GM21825 (cell line): ENCODE measurements at regions not wholly inside any gene's neighbourhood (a gene's known extent, or its start where the extent isn't known, plus 50 kb on each side); places are given as distances from the start of the nearest gene placed in this dataset.

ENCODE experiments used
- ATAC-seq: cut with Tn5 transposase; IDR thresholded peaks from one replicate; pipeline ENCODE4 v1.9.1; 2021; ENCODE audit warnings: mild to moderate bottlenecking, moderate library complexity; ENCODE audit not compliant: unreplicated experiment

DNA sequence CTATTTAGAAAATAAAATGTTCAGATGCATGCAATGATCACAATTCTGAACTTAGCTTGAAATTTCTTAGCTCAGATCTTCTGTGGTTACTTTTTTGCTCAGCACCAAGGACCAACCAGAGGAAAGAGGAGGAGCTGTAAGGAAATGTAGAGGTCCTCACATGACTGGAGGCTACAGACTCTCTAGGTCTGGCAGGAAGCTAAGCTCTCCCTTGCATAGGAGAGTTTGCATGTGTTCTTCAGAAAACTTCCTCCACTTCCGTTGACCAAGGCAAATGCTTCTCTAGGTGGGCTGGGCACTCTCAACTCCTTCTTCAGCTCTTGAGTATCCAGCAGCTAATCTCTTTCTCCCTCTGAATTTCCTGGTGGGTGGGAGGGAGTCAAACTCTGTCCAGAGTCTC, 119.6 kb downstream of the BTC start:
- no peak for ATAC-seq

DNA sequence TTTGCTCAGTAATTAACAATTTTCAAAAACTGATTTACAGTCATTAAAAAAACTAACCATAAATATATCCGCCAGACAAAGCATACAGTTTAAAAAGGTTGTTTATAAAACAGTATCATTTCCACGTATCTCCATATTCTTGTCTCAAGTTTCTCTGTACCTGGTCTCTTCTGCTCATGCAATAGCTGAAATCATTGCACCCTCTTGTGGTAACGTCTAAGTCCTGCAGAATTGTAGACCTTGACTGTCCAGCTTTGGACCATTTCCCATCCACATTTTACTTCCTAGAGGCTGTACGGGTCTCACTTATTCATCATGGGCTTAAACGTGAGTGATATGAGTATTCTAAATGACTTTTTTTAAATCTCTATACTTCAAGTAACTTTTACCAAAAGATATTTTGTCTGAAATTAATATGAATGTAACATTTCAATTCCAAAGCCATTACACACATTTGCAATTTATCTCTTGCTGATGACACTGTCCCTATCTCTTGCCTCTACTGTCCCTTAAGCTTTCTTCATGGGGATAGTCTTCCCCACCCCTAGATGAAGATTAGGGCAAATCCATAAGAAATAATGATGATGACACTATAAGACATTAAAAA, 118.5 kb downstream of the BTC start:
- no peak for ATAC-seq

DNA sequence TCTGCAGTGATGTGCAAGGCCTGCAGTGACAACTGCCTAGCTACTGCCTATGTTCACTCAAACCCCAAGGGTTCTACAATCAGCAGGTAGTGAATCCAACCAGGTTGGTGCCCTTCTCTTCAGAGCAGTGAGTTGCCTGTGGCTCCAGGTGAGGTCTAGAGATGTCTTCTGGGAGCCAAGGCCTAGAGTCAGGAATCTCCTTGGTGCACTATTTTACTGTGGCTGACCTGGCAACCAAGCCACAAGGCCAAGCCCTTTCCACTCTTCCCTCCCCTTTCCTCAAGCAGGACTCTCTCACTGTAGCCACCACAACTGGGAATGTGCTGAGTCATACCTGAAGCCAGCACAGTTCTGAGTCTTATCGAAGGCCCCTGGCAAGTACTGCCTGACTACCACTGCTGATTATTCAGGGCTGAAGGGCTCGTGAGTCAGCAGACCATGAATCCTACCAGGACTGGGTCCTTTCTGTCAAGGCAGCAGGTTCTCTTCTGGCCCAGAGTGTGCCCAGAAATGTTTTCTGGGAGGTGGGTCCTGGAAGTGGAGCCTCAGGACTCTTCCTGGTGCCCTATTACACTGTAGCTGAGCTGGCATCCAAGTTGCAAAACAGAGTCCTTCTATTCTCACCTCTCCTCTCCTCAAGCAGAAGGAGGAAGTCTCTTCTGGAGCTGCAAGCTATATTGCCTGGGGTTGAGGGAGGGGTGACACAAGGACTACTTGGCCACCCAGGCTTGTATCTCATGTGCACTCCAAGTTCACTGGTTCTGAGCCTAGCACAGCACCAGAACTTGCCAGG, 111.6 kb downstream of the BTC start:
- ATAC-seq, result no peak

DNA sequence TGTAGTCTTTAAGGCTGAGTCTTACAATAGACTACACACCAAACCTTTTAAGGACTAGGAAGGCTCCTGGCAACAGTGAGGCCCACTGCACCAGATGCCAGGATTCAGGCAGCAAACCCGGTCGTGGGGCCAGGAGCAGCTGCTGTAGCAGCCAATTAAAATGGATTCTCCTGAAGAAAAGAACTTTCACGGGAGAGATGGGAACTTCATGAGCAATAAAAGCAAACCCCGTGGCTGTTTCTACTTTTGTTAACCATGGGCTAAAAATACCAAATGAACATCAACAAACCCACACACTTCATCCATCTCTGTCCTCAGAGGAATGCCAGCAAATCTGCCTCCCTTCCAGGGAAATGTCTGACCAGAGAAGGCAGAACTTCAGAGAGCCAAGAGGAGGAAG, 101.4 kb downstream of the BTC start:
- no peak for ATAC-seq
